ENCODE measurements at regions not wholly inside any gene's neighbourhood (a gene's known extent, or its start where the extent isn't known, plus 50 kb on each side); places are given as distances from the start of the nearest gene placed in this dataset.

GRCh38 chr14:71290301-71290700, 383.0 kb downstream of the PCNX1 start:
- no peak for DNase-seq

GRCh38 chr14:71290960-71291466, 383.8 kb downstream of the PCNX1 start:
- DNase-seq = no peak

- no peak for DNase-seq
These were observed 388.9 kb downstream of the PCNX1 start for GRCh38 chr14:71296184-71296583.

- DNase-seq = no peak
These were observed 393.5 kb downstream of the PCNX1 start for GRCh38 chr14:71300566-71301330.

GRCh38 chr14:71301611-71302010, 394.4 kb downstream of the PCNX1 start:
- no peak for DNase-seq

- no peak for DNase-seq
These were observed 397.4 kb downstream of the PCNX1 start for GRCh38 chr14:71304690-71305089.

GRCh38 chr14:71308671-71309070, 401.4 kb downstream of the PCNX1 start:
- DNase-seq = no peak

GRCh38 chr14:71309756-71310155, 402.5 kb downstream of the PCNX1 start:
- DNase-seq = no peak

GRCh38 chr14:71311061-71311460, 403.8 kb downstream of the PCNX1 start:
- no peak for DNase-seq

- no peak for DNase-seq
These were observed 407.5 kb downstream of the PCNX1 start for GRCh38 chr14:71314717-71315116.

GRCh38 chr14:71317385-71318096, 410.3 kb downstream of the PCNX1 start:
- no peak for DNase-seq

GRCh38 chr14:71318097-71318459, 410.8 kb downstream of the PCNX1 start:
- DNase-seq = no peak

GRCh38 chr14:71319666-71320065, 412.4 kb downstream of the PCNX1 start:
- DNase-seq = peak in 1 of 2 experiments; percentile 10

- DNase-seq = peak; percentile 94 to 97
These were observed 413.0 kb downstream of the PCNX1 start, which contains the start of gene SIPA1L1 for GRCh38 chr14:71320107-71320733. Gene SIPA1L1 (plus strand): TSS chr14:71320476.

GRCh38 chr14:71320734-71321573, 413.7 kb downstream of the PCNX1 start:
- peak in 1 of 2 experiments; percentile 13 for DNase-seq

- peak; percentile 7 to 10 for DNase-seq
These were observed 414.5 kb downstream of the PCNX1 start for GRCh38 chr14:71321574-71322315.

GRCh38 chr14:71322655-71323250, 415.5 kb downstream of the PCNX1 start:
- DNase-seq = peak in 1 of 2 experiments; percentile 0

- DNase-seq = no peak
These were observed 417.6 kb downstream of the PCNX1 start for GRCh38 chr14:71324767-71325272.

GRCh38 chr14:71327691-71328090, 420.4 kb downstream of the PCNX1 start:
- no peak for DNase-seq

GRCh38 chr14:71328183-71328582, 420.9 kb downstream of the PCNX1 start:
- no peak for DNase-seq

- no peak for DNase-seq
These were observed 421.7 kb downstream of the PCNX1 start for GRCh38 chr14:71328954-71329353.

All from SHP77 (cell line).